Forelimb muscle (tissue), 1 donor: ENCODE measurements at regions not wholly inside any gene's neighbourhood (a gene's known extent, or its start where the extent isn't known, plus 50 kb on each side); places are given as distances from the start of the nearest gene placed in this dataset.
"Not testable (repeated sequence)": the region's sequence is repeated elsewhere in the genome, so short reads cannot be mapped to it uniquely, and the experiment has no call there.

ENCODE experiments used
- DNase-seq: peaks from one replicate; pipeline ENCODE4 v3.0.0-alpha.2; 2013; ENCODE audit warnings: low read depth

DNA sequence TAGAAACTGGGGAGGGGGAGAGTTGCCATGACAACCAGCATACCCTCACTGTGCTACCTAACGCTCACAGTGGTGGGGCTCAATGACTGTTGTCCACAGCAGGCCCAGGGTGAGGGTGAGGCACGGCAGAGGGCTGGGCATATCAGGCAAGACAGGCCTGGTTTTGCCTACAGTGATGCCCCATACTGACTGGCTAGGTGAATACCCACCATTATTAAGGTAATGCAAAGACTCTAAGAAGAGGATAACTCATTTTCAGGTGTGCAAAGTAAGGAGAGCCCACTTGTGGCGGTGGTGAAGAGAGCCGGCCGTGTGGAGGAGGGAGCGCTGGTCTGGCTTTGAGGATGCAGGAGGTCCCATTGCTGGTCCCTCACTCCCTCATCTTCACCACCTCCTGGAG is 422.3 kb downstream of the FUT8 start:
- no peak for DNase-seq

DNA sequence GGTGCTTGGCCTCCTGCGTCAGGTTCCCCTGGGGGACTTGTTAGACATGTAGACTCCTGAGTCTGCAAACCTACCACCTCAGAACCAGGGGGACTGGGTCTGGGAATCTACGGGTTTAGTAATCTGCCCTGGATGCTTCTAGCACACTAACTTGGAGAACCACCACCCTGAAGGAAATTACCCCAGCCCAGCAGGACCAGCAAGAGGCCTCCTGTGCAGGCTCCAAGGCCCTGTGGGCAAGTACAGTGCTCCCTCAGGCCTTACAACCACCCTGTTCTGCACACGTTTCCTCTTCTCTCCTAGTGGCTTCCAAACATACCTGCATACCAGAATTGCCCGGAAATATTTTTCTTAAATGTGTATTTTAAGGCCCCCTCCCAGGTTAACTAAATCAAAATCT is 423.0 kb downstream of the FUT8 start:
- DNase-seq, result no peak

DNA sequence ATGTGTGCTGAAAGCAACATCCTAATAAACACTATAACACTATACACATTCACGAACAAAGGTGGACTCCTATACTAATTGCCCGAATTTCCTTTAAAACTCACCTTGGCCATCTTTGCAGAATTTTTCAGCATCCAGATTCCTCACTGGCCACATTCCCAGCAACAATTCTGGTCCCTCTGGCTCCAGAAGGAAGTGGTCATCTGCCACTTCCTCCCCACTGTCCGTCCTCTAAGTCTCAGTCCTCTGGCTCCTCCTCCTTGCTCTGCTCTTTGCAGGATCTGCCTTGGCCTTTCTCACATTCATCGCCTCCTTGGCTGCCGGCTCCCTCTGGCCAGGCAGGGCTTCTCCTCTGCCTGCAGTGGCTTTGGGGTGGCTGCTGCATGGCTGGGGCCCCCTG is 426.0 kb downstream of the FUT8 start:
- DNase-seq, result no peak

DNA sequence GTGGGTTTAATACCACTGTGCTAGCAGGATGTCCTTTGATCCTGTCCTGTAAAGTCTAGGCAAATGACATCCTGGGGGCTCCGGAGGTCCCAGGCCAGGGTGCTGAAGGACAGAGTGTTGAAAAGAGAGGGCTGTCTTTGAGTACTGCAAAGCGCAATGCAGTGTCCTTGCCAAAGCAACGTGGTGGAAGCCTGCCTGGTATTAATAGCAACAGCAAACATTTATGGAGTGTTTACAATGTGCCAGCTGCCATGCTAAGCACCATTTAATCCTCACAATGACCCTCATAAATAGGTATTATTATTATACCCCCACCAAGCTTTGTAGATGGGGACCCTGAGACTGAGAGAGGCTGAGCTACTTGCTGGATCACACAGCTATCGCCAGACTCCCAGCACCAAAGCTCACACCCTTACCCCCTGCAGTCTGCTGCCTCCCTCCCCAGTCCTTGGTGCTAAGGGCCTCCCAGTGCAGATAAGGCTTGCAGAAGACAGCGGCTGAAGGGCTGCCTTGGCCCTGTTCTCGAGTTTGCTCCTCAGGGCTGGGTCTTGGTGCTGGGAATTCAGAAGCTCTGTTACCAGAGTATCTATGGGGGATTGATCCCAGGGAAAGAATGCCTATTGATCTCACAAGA is 427.7 kb downstream of the FUT8 start:
- DNase-seq, result no peak

- DNase-seq, result no peak
Observed at GRCh38 chr14:65840786-65841185, 428.3 kb downstream of the FUT8 start.

DNA sequence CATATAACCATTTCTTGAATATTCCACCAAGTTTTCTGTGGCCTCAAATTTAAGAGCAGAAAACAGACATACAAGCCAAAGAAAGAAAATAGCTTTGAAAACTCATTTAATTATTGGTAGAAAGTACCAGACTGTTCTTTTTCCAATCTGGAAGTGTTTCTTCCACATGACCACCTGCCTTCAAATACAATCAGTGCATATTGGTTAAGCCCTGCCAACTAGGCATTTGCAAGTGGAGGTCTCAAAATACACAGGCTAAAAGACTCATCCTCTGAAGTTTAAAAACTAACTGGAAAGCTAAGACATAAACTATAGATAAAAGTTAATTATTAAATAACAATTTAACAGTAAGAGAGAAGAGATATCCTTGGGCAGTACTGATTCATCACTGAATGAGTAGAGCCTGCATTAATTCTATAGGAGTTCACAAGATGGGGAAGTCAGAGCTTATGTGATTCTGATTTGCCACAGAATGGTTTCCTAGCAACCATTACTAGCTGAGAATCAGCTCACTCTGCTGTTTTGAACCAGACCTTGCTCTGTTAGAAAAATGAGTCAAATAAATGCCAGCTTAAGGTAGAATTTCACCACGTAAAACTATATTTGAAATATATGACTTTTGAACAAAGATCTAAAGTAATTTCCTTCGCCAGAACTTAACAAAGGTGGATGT is 433.8 kb downstream of the FUT8 start:
- no peak for DNase-seq

- DNase-seq, result no peak
Observed at GRCh38 chr14:65847075-65847847, 434.7 kb downstream of the FUT8 start.

GRCh38 chr14:65847931-65848330 is 435.4 kb downstream of the FUT8 start:
- not testable (repeated sequence) for DNase-seq

DNA sequence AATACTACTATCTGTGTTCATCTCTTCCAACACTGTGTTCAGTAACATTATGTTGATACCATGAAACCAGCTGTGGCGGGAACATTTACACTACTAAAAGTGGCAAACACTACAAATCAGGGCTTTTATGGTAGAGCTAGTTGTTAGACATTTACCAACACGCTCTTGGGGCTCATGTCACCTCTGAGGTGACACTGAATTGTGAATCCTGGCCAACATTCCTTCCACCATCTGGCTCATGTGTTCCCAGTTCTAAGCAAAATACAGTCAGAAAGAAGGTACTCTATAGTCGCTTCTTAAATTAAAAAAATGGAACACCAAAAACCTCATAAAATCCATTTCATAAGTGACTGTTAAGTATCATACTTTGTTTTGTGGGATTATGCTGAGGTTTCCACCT is 436.6 kb downstream of the FUT8 start:
- DNase-seq, result no peak

GRCh38 chr14:65849558-65849957 is 437.0 kb downstream of the FUT8 start:
- no peak for DNase-seq

GRCh38 chr14:65850429-65851135 is 438.1 kb downstream of the FUT8 start:
- DNase-seq, result peak; percentile 1

DNA sequence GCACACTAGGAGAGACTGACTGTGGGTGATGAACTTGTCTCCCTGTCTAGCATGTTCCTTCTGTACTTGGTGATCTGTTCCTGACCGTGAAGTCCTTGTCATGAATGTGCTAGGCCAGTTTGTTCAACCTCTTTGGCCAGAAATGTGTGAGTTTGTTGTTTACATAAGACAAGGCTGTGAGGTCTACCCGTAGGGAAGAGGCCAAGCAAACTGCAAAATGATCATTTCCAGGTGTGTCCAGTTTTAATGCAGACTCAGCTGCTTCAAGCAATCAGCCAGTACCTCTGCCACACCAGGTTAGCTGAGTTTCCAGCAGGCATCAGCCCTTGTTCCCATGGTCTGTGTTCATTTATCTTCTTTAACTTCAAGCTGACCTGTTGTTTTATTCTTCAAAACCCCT is 440.2 kb downstream of the FUT8 start:
- no peak for DNase-seq

DNA sequence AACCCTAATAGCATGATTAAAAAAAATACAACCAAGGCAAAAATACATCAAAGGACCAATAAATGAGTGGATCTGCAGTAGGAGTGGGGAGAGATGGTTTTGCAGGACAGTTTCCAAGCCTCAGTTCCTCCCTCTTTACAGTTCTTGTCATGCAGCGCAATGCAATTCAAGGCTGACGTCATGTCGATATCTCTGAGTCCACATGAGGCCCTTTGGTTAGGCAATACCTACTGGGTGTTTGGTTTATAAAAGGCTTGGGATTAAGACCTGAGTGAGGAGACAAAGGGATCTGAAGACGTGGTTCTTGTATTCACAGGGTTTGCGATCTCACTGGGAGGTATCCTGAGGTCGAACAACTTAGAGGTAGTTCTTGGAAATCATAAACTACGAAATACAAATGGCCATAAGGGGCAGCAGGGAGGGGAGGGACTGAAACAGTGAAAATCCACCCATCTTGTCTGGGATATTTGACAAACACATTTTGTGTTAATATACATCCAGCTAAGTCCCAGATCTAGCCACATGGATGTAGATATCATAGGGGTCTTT is 441.0 kb downstream of the FUT8 start:
- DNase-seq, result no peak

DNA sequence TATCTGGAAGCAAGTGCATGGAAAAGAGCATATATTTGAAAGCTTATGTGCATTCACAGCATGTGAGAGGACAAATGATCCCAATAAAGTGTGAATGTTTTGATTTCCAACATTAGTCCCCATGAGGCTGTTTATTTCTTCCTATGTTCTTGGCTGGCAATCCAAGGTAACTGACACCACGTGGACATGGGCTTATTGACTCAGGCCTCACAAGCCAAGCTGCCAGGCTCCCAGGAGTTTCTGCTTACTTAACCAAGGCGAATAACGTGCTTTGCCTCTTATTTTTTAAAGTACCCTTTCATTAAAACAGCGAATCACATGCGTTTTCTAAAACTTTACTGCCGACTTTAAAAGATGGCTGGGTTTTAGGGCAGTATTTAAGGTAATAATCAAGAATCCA is 441.7 kb downstream of the FUT8 start:
- no peak for DNase-seq

GRCh38 chr14:65860956-65861611 is 448.6 kb downstream of the FUT8 start:
- DNase-seq, result no peak

GRCh38 chr14:65864549-65864948 is 452.0 kb downstream of the FUT8 start:
- DNase-seq, result no peak

GRCh38 chr14:65864984-65865383 is 452.5 kb downstream of the FUT8 start:
- no peak for DNase-seq

GRCh38 chr14:65866448-65866847 is 453.9 kb downstream of the FUT8 start:
- DNase-seq, result no peak

DNA sequence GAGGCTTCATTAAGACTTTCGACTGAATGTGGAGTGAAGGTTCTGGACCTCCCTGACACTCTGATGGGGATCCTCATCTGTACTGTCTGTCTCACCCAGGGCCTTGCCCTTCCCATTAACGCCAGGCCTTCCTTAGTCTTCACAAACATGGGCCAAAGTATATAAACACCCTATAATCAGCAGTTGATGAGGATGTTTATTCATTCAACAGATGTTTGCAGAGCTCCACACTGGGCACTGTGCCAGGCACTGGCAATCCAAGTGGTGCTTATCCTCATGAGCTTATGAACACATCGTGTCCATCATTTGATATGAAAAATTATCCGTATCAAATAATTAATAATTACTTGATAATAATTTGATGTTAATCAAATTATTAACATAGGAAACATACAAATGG is 454.4 kb downstream of the FUT8 start:
- DNase-seq, result no peak

DNA sequence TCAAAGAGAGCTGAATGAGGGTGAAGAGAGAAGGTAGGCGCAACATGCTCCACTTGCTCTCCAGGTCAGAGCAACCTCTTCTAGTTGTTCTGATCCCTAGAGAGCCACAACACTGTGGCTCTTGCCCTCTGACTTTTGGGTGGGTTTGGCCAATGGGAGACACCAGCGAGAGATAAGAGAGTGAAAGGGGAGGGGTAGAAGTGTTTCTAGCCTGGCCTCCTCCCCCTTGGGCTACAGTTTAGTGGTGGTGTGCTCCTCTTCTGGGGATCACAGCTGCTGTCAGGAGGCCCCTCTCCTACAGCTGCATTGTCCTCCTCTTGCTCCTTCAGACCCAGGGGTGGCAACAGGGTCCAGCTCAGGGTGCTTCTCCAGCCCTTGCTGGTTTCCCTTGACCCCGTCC is 454.8 kb downstream of the FUT8 start:
- no peak for DNase-seq

- no peak for DNase-seq
Observed at GRCh38 chr14:65872536-65872935, 460.0 kb downstream of the FUT8 start.

GRCh38 chr14:65877166-65877565 is 464.6 kb downstream of the FUT8 start:
- DNase-seq, result no peak
